Lower lobe of right lung (tissue), 2 donors: ENCODE measurements at regions not wholly inside any gene's neighbourhood (a gene's known extent, or its start where the extent isn't known, plus 50 kb on each side); places are given as distances from the start of the nearest gene placed in this dataset.

ENCODE experiments used
- ATAC-seq, 2 donors: fragments of 200-7000 bp; cut with Tn5 transposase; one replicate each; pipeline ENCODE4 v1.9.1; 2020 to 2022; ENCODE audit warnings: mild to moderate bottlenecking in 2 of 2, moderate library complexity in 2 of 2
- DNase-seq: peaks from one replicate; pipeline ENCODE4 v3.0.0-alpha.2; 2020
- H3K27ac ChIP-seq: fragments of 200-600 bp; one replicate; pipeline ENCODE4 v1.8.0; 2022
- H3K27me3 ChIP-seq: fragments of 200-600 bp; one replicate; pipeline ENCODE4 v1.8.0; 2022; ENCODE audit warnings: low read depth
- H3K36me3 ChIP-seq: fragments of 200-600 bp; one replicate; pipeline ENCODE4 v1.8.0; 2022; ENCODE audit warnings: mild to moderate bottlenecking
- H3K4me1 ChIP-seq: fragments of 200-600 bp; one replicate; pipeline ENCODE4 v1.8.0; 2022
- H3K4me3 ChIP-seq: fragments of 200-600 bp; one replicate; pipeline ENCODE4 v1.8.0; 2022; ENCODE audit warnings: mild to moderate bottlenecking
- H3K9me3 ChIP-seq: fragments of 200-600 bp; one replicate; pipeline ENCODE4 v1.8.0; 2022
- CTCF ChIP-seq: fragments of 200-600 bp; IDR thresholded peaks from one replicate; pipeline ENCODE4 v1.8.0; 2022; ENCODE audit warnings: antibody characterized with exemption, mild to moderate bottlenecking
- intact Hi-C: fragments of 100-400 bp; cut with DNase I; formaldehyde crosslinking; loops from one replicate; pipeline ENCODE4 v1.11.0; 2022
- donor health status: DM: no; HTN: yes; CAD: no; lungs with severe emphysema.

GRCh38 chr10:129161150-129161549, 305.9 kb upstream of the MGMT start:
- ATAC-seq: no peak

GRCh38 chr10:129163531-129163930, 303.5 kb upstream of the MGMT start:
- DNase-seq: no peak
- Histone ChIP-seq H3K9me3 (no peaks in the 10 kb centered on the region), H3K4me3 (no peak overlapping the region), H3K36me3 (no peaks in the 10 kb centered on the region), H3K27me3 (no peaks in the 10 kb centered on the region), H3K27ac (no peak overlapping the region), H3K4me1 (no peaks in the 10 kb centered on the region)
- no peak for TF ChIP-seq CTCF
- intact Hi-C loops: no loop called here
- no peak for ATAC-seq

More at GRCh38 chr10:129161150-129161549, 305.9 kb upstream of the MGMT start:
- no peaks in the 10 kb centered on the region for H3K36me3 ChIP-seq
- no peak for TF ChIP-seq CTCF
- no peaks in the 10 kb centered on the region for H3K27me3 ChIP-seq
- intact Hi-C loops: no loop called here
- H3K4me3 ChIP-seq: no peak overlapping the region
- H3K9me3 ChIP-seq: no peaks in the 10 kb centered on the region
- DNase-seq: no peak
- H3K4me1 ChIP-seq: no peaks in the 10 kb centered on the region
- no peak overlapping the region for H3K27ac ChIP-seq

GRCh38 chr10:129165076-129165720, 301.8 kb upstream of the MGMT start:
- no peaks in the 10 kb centered on the region for H3K9me3 ChIP-seq
- no peak for DNase-seq
- no peak for ATAC-seq
- intact Hi-C loops: no loop called here
- no peaks in the 10 kb centered on the region for H3K4me1 ChIP-seq
- H3K4me3 ChIP-seq: no peak overlapping the region
- H3K27ac ChIP-seq: no peak overlapping the region
- no peak for TF ChIP-seq CTCF
- no peaks in the 10 kb centered on the region for H3K36me3 ChIP-seq
- H3K27me3 ChIP-seq: no peaks in the 10 kb centered on the region

GRCh38 chr10:129165770-129166169, 301.3 kb upstream of the MGMT start:
- DNase-seq: no peak
- intact Hi-C loops: no loop called here

DNA sequence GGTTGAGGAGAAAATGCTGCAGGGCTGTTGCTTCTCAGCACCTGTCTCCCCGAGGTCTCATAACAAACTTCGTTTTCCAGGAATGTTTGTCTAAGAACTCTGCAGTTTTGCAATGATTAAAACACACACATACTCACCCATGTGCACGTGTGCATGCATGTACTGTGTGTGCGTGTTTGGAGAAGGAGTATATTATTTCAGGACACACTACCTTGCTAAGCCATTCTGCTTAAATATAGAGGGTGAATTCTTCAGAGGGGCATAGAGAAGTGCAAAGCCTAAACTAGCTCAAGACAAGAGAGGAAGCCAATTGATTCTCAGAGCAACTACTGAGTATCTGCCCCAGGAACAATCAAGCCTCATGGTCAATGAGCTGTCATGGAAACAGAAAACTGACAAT, 298.4 kb upstream of the MGMT start:
- Histone ChIP-seq H3K4me3 (no peak overlapping the region), H3K9me3 (no peaks in the 10 kb centered on the region), H3K27ac (no peak overlapping the region), H3K36me3 (no peaks in the 10 kb centered on the region), H3K27me3 (no peaks in the 10 kb centered on the region), H3K4me1 (no peaks in the 10 kb centered on the region)
- TF ChIP-seq CTCF: no peak
- intact Hi-C loops: no loop called here
- DNase-seq: no peak
- no peak for ATAC-seq

More at GRCh38 chr10:129165770-129166169, 301.3 kb upstream of the MGMT start:
- Histone ChIP-seq H3K4me3 (no peak overlapping the region), H3K36me3 (no peaks in the 10 kb centered on the region), H3K27me3 (no peaks in the 10 kb centered on the region), H3K9me3 (no peaks in the 10 kb centered on the region), H3K27ac (no peak overlapping the region), H3K4me1 (no peaks in the 10 kb centered on the region)
- TF ChIP-seq CTCF: no peak
- no peak for ATAC-seq
